Endothelial cell (in vitro differentiated cells): ENCODE measurements at regions not wholly inside any gene's neighbourhood (a gene's known extent, or its start where the extent isn't known, plus 50 kb on each side); places are given as distances from the start of the nearest gene placed in this dataset.

Source experiments
- DNase-seq: peaks from one replicate; pipeline ENCODE4 v3.0.0; 2021; ENCODE audit warnings: low spot score
- H3K27ac Mint-ChIP-seq: one replicate; pipeline ENCODE4 v1.8.0; 2021; ENCODE audit warnings: mixed read lengths, inconsistent platforms; ENCODE audit not compliant: unreplicated experiment
- H3K27me3 Mint-ChIP-seq: one replicate; pipeline ENCODE4 v1.8.0; 2021; ENCODE audit warnings: mild to moderate bottlenecking, moderate library complexity, mixed read lengths, inconsistent platforms; ENCODE audit not compliant: unreplicated experiment
- H3K36me3 Mint-ChIP-seq: one replicate; pipeline ENCODE4 v1.8.0; 2021; ENCODE audit warnings: mild to moderate bottlenecking, low read depth, mixed read lengths, inconsistent platforms; ENCODE audit not compliant: unreplicated experiment
- H3K4me1 Mint-ChIP-seq: one replicate; pipeline ENCODE4 v1.8.0; 2021; ENCODE audit warnings: mild to moderate bottlenecking, mixed read lengths, inconsistent platforms; ENCODE audit not compliant: unreplicated experiment
- H3K4me3 Mint-ChIP-seq: one replicate; pipeline ENCODE4 v1.8.0; 2021; ENCODE audit warnings: mild to moderate bottlenecking, mixed read lengths, inconsistent platforms; ENCODE audit not compliant: unreplicated experiment
- H3K9me3 Mint-ChIP-seq: one replicate; pipeline ENCODE4 v1.8.0; 2021; ENCODE audit warnings: mixed read lengths, inconsistent platforms; ENCODE audit not compliant: unreplicated experiment
- TF ChIP-seq, protein P1 (sequence below): fragments of 200-600 bp; sonication (generic); IDR thresholded peaks from one replicate; pipeline ENCODE4 v1.5.0; 2021; ENCODE audit warnings: antibody characterized with exemption; ENCODE audit not compliant: unreplicated experiment

GRCh38 chr13:75076476-75076875 lies 405.5 kb downstream of the TBC1D4 start:
- Mint-ChIP-seq H3K4me3 (no peak overlapping the region), H3K36me3 (no peaks in the 10 kb centered on the region), H3K4me1 (peaks cover 5% of the 10 kb centered on the region), H3K27me3 (no peaks in the 10 kb centered on the region), H3K9me3 (no peaks in the 10 kb centered on the region), H3K27ac (no peak overlapping the region)
- no peak for DNase-seq
- TF ChIP-seq, protein P1, sequence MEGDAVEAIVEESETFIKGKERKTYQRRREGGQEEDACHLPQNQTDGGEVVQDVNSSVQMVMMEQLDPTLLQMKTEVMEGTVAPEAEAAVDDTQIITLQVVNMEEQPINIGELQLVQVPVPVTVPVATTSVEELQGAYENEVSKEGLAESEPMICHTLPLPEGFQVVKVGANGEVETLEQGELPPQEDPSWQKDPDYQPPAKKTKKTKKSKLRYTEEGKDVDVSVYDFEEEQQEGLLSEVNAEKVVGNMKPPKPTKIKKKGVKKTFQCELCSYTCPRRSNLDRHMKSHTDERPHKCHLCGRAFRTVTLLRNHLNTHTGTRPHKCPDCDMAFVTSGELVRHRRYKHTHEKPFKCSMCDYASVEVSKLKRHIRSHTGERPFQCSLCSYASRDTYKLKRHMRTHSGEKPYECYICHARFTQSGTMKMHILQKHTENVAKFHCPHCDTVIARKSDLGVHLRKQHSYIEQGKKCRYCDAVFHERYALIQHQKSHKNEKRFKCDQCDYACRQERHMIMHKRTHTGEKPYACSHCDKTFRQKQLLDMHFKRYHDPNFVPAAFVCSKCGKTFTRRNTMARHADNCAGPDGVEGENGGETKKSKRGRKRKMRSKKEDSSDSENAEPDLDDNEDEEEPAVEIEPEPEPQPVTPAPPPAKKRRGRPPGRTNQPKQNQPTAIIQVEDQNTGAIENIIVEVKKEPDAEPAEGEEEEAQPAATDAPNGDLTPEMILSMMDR = no peak

DNA sequence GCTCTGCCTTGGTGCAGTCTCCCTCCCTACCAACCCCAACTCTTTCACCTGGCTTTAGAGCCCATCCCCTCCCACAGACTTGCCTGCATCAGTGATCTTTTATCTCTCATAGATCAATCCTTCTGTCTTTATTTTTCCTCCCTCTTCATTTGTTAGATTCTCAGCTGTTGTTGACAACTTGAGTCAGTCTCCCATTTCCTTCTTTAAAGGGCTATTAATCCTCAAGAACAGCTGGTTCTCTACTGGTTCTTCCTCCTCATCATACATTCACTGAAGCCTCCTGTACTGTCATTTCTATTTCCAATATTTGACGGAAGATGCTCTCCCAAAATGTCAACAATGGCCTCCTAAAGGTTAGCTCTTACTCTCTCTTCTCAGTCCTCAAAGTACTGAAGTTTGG lies 408.2 kb downstream of the TBC1D4 start:
- DNase-seq = no peak
- Mint-ChIP-seq H3K4me1 (peaks cover 11% of the 10 kb centered on the region), H3K4me3 (no peak overlapping the region), H3K9me3 (no peaks in the 10 kb centered on the region), H3K27ac (no peak overlapping the region), H3K27me3 (no peaks in the 10 kb centered on the region), H3K36me3 (no peaks in the 10 kb centered on the region)
- TF ChIP-seq, protein P1 = no peak

GRCh38 chr13:75072891-75073290 lies 409.1 kb downstream of the TBC1D4 start:
- Mint-ChIP-seq H3K9me3 (no peaks in the 10 kb centered on the region), H3K27me3 (no peaks in the 10 kb centered on the region), H3K4me3 (no peak overlapping the region), H3K4me1 (peaks cover 11% of the 10 kb centered on the region), H3K27ac (no peak overlapping the region), H3K36me3 (no peaks in the 10 kb centered on the region)
- no peak for DNase-seq
- TF ChIP-seq, protein P1 = no peak

DNA sequence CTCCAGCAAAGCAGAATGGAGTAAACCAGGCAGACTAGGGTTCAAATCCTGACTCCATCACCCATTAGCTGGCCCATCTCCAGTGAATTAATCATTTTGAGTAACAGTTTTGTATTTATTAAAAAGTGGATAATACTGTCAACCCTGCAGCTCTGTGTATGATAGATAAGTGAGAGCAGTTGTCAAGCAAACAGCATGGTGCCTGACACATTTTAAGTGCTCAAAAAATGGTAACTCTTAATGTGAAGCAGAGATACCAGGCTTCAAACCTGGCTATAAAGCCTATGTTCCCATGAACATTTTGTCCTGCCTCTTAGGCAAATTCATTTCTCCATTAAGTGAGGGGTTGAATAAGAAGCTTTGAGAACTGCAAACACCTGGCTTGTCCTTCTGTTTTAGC lies 409.6 kb downstream of the TBC1D4 start:
- H3K27ac Mint-ChIP-seq = no peak overlapping the region
- H3K4me1 Mint-ChIP-seq = peaks cover 11% of the 10 kb centered on the region
- TF ChIP-seq, protein P1 = no peak
- H3K36me3 Mint-ChIP-seq = no peaks in the 10 kb centered on the region
- H3K4me3 Mint-ChIP-seq = no peak overlapping the region
- H3K27me3 Mint-ChIP-seq = no peaks in the 10 kb centered on the region
- DNase-seq = no peak
- no peaks in the 10 kb centered on the region for H3K9me3 Mint-ChIP-seq

- H3K4me3 Mint-ChIP-seq = no peak overlapping the region
- no peaks in the 10 kb centered on the region for H3K36me3 Mint-ChIP-seq
- peaks cover 11% of the 10 kb centered on the region for H3K4me1 Mint-ChIP-seq
- no peak for DNase-seq
- H3K27ac Mint-ChIP-seq = no peak overlapping the region
- TF ChIP-seq, protein P1 = no peak
- no peaks in the 10 kb centered on the region for H3K27me3 Mint-ChIP-seq
- no peaks in the 10 kb centered on the region for H3K9me3 Mint-ChIP-seq
Observed at GRCh38 chr13:75071796-75072195, 410.2 kb downstream of the TBC1D4 start.
